Keratinocyte (primary cell): ENCODE measurements at regions not wholly inside any gene's neighbourhood (a gene's known extent, or its start where the extent isn't known, plus 50 kb on each side); places are given as distances from the start of the nearest gene placed in this dataset.

Experiments
- DNase-seq: peaks from one replicate; pipeline ENCODE4 v3.0.0-alpha.2; 2011; ENCODE audit warnings: low read depth, missing footprints, low spot score
- FAIRE-seq: peaks from 2 replicates; lab custom pipeline; 2011; peaks lifted over from hg19 to GRCh38; lab: Jason Lieb, UNC
- H2AFZ ChIP-seq: 2 replicates; pipeline ENCODE4 v1.6.0; 2012; ENCODE audit warnings: low read length, control low read depth, inconsistent platforms; ENCODE audit not compliant: control insufficient read depth
- H3K27ac ChIP-seq: 2 replicates; pipeline ENCODE4 v1.5.1; 2011; ENCODE audit warnings: low read length; ENCODE audit not compliant: control insufficient read depth, insufficient read depth
- H3K27me3 ChIP-seq: 3 replicates; pipeline ENCODE4 v1.6.0; 2011; ENCODE audit warnings: low read length; ENCODE audit not compliant: control insufficient read depth, insufficient read depth; ENCODE audit errors: extremely low read depth
- H3K36me3 ChIP-seq, 2 experiments: 2 replicates in 1 of 2; 3 replicates in 1 of 2; pipeline ENCODE4 v1.5.1; 2011; ENCODE audit warnings: low read length in 2 of 2, mild to moderate bottlenecking in 1 of 2; ENCODE audit not compliant: control insufficient read depth in 2 of 2, insufficient read depth in 2 of 2; ENCODE audit errors: extremely low read depth in 1 of 2
- H3K4me1 ChIP-seq: 3 replicates; pipeline ENCODE4 v1.5.1; 2011; ENCODE audit warnings: low read length; ENCODE audit not compliant: control insufficient read depth, insufficient read depth; ENCODE audit errors: extremely low read depth
- H3K4me2 ChIP-seq: 3 replicates; pipeline ENCODE4 v1.6.0; 2011; ENCODE audit warnings: low read depth, low read length; ENCODE audit not compliant: control insufficient read depth, insufficient read depth; ENCODE audit errors: extremely low read depth
- H3K4me3 ChIP-seq, 3 experiments: fragments of 200-600 bp in 1 of 3; sonication (generic) in 1 of 3; 2 replicates in 2 of 3; 3 replicates in 1 of 3; pipeline ENCODE4 v1.5.1; 2011 to 2016; ENCODE audit warnings: low read length in 3 of 3, mild to moderate bottlenecking in 3 of 3, control low read depth in 2 of 3, inconsistent platforms in 1 of 3, low read depth in 1 of 3, mixed read lengths in 1 of 3, mixed run types in 1 of 3, moderate library complexity in 1 of 3; ENCODE audit not compliant: control insufficient read depth in 2 of 3, insufficient read depth in 2 of 3; ENCODE audit errors: extremely low read depth in 1 of 3
- H3K79me2 ChIP-seq: 2 replicates; pipeline ENCODE4 v1.6.0; 2012; ENCODE audit warnings: low read length; ENCODE audit not compliant: control insufficient read depth, insufficient read depth
- H3K9ac ChIP-seq: 3 replicates; pipeline ENCODE4 v1.6.0; 2011; ENCODE audit warnings: low read length; ENCODE audit not compliant: control insufficient read depth, insufficient read depth; ENCODE audit errors: extremely low read depth
- H3K9me1 ChIP-seq: 3 replicates; pipeline ENCODE4 v1.6.0; 2011; ENCODE audit warnings: low read length; ENCODE audit not compliant: control insufficient read depth, insufficient read depth; ENCODE audit errors: extremely low read depth
- H3K9me3 ChIP-seq: 2 replicates; pipeline ENCODE4 v1.5.1; 2012; ENCODE audit warnings: low read depth, low read length; ENCODE audit not compliant: control insufficient read depth
- H4K20me1 ChIP-seq: 3 replicates; pipeline ENCODE4 v1.6.0; 2011; ENCODE audit warnings: low read length; ENCODE audit not compliant: control insufficient read depth, insufficient read depth; ENCODE audit errors: extremely low read depth
- EZH2 ChIP-seq: IDR thresholded peaks from one replicate; pipeline ENCODE4 v1.6.1; 2012; ENCODE audit warnings: inconsistent platforms, mild to moderate bottlenecking, low read length, moderate library complexity
- dilution Hi-C: fragments of 300-500 bp; cut with MboI; formaldehyde crosslinking; loops from one replicate; pipeline ENCODE4 v1.7.0; 2020; ENCODE audit warnings: low sequenced_read_pairs; ENCODE audit not compliant: extremely low pct_ligation_motif_present
- TF ChIP-seq, protein P1 (sequence below), 3 experiments: IDR thresholded peaks in 1 of 3; conservative IDR thresholded peaks in 1 of 3; optimal IDR thresholded peaks in 1 of 3; 2 replicates in 2 of 3; 3 replicates in 1 of 3; pipeline versions ENCODE3 to v1.5.1; 2011; ENCODE audit warnings: low read length in 3 of 3, mild to moderate bottlenecking in 3 of 3, moderate library complexity in 2 of 3, control low read depth in 1 of 3, inconsistent platforms in 1 of 3; ENCODE audit not compliant: insufficient read depth in 2 of 3; ENCODE audit errors: extremely low read depth in 1 of 3

DNA sequence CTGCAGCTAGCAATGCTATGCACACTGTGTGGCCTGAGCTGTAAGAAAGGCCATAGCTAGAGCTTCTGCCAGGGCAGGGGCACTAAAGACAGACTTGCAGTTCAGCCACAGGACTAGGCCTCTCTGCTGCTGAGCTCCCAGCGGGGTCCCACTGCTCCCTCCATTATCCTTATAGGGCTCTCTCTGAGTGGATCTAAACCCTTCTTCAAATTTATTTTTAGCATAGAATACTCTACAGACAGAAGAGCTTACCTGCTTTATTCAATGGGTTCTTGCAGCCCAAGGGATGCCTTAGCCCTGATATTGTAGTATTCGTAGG, 100.9 kb upstream of the MLN start:
- FAIRE-seq (no peak), DNase-seq (no peak)
- TF ChIP-seq EZH2, result no peak
- TF ChIP-seq, protein P1, sequence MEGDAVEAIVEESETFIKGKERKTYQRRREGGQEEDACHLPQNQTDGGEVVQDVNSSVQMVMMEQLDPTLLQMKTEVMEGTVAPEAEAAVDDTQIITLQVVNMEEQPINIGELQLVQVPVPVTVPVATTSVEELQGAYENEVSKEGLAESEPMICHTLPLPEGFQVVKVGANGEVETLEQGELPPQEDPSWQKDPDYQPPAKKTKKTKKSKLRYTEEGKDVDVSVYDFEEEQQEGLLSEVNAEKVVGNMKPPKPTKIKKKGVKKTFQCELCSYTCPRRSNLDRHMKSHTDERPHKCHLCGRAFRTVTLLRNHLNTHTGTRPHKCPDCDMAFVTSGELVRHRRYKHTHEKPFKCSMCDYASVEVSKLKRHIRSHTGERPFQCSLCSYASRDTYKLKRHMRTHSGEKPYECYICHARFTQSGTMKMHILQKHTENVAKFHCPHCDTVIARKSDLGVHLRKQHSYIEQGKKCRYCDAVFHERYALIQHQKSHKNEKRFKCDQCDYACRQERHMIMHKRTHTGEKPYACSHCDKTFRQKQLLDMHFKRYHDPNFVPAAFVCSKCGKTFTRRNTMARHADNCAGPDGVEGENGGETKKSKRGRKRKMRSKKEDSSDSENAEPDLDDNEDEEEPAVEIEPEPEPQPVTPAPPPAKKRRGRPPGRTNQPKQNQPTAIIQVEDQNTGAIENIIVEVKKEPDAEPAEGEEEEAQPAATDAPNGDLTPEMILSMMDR (optimal IDR thresholded peaks at IDR 0.05 in 1 of 3, IDR thresholded peaks at IDR 0.05 in 1 of 3, conservative IDR thresholded peaks at IDR 0.05 in 1 of 3; ENCODE audit: extremely low read depth in 1 of 3, insufficient read depth in 2 of 3, low read length in 3 of 3), result no peak
- H3K79me2 ChIP-seq, result no peaks in the 10 kb centered on the region
- peaks cover 2% of the 10 kb centered on the region for H3K9me3 ChIP-seq
- no peaks in the 10 kb centered on the region for H3K9me1 ChIP-seq
- H3K27me3 ChIP-seq, result peaks cover 23% of the 10 kb centered on the region
- no peaks in the 10 kb centered on the region for H3K36me3 ChIP-seq
- H3K27ac ChIP-seq, result no peak overlapping the region
- H4K20me1 ChIP-seq, result no peaks in the 10 kb centered on the region
- no peak overlapping the region for H3K4me3 ChIP-seq
- H2AFZ ChIP-seq, result no peak overlapping the region
- H3K4me1 ChIP-seq, result no peaks in the 10 kb centered on the region
- no peak overlapping the region for H3K4me2 ChIP-seq
- no peak overlapping the region for H3K9ac ChIP-seq
- dilution Hi-C loops, result no loop called here

DNA sequence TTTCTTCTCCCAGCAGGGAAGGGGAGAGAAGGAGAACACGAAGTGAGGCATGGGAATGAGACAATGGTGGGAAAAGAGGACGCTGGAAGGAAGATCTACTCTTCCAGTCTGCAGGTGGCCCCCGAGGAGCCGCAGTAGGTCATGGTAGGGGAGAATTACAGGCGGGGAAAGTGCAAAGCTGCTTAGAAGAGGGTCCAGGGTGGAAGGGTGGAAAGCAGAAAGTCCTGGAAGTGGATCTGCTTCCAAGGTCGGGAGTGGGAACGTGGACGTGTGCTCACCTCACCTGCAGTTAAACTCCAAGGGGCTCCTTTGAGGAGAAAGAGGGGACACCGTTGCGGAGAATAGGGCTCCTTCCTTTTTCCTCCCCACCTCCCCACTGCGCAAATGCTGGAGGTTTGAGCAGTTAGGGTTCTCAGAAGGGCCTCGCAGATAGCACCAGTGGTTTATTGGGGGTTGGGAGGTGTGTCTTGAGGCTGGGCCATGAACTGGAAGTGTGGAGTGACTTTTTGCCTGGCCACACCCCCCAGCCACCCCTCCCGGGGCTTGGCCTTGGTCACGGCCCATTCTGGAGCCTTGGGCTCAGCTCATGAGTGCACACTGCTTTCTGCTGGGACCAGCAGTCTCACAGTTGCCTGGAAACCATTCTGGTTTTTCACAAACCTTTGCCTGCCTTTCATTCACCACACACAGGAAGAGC, 100.4 kb upstream of the MLN start:
- H3K9me3 ChIP-seq, result peaks cover 3% of the 10 kb centered on the region
- no peak for TF ChIP-seq EZH2
- TF ChIP-seq, protein P1 (optimal IDR thresholded peaks at IDR 0.05 in 1 of 3, IDR thresholded peaks at IDR 0.05 in 1 of 3, conservative IDR thresholded peaks at IDR 0.05 in 1 of 3; ENCODE audit: extremely low read depth in 1 of 3, insufficient read depth in 2 of 3, low read length in 3 of 3), result no peak
- H3K79me2 ChIP-seq, result no peaks in the 10 kb centered on the region
- H3K9ac ChIP-seq, result no peak overlapping the region
- H2AFZ ChIP-seq, result no peak overlapping the region
- no peak overlapping the region for H3K27ac ChIP-seq
- dilution Hi-C loops, result no loop called here
- H3K4me3 ChIP-seq, result no peak overlapping the region
- H3K4me1 ChIP-seq, result no peaks in the 10 kb centered on the region
- no peaks in the 10 kb centered on the region for H4K20me1 ChIP-seq
- H3K4me2 ChIP-seq, result no peak overlapping the region
- DNase-seq (no peak), FAIRE-seq (no peak)
- no peaks in the 10 kb centered on the region for H3K36me3 ChIP-seq
- H3K27me3 ChIP-seq, result peaks cover 23% of the 10 kb centered on the region
- H3K9me1 ChIP-seq, result no peaks in the 10 kb centered on the region
